ENCODE measurements at regions not wholly inside any gene's neighbourhood (a gene's known extent, or its start where the extent isn't known, plus 50 kb on each side); places are given as distances from the start of the nearest gene placed in this dataset.

- Histone ChIP-seq H3K4me2 (ENCODE audit: insufficient read depth, low read length) (no peak overlapping the region), H3K4me1 (ENCODE audit: insufficient read depth, low read length) (no peaks in the 10 kb centered on the region), H3K4me3 (ENCODE audit: insufficient read depth, low read length) (no peak overlapping the region), H2AFZ (ENCODE audit: low read length) (no peak overlapping the region), H4K20me1 (ENCODE audit: insufficient read depth, low read length) (no peaks in the 10 kb centered on the region), H3K27me3 (ENCODE audit: insufficient read depth, low read length) (no peaks in the 10 kb centered on the region), H3K36me3 (ENCODE audit: insufficient read depth, low read length) (no peaks in the 10 kb centered on the region), H3K79me2 (ENCODE audit: insufficient read depth, low read length) (no peaks in the 10 kb centered on the region), H3K9me3 (ENCODE audit: low read depth, low read length) (no peaks in the 10 kb centered on the region), H3K27ac (ENCODE audit: low read depth, low read length) (no peak overlapping the region)
- no peak for TF ChIP-seq CTCF (IDR thresholded peaks at IDR 0.05; ENCODE audit: extremely low read depth, low read depth, low read length)
- DNase-seq (ENCODE audit: insufficient read length, low spot score, missing footprints) = no peak
Measured at GRCh38 chr2:65818873-65819451, 386.6 kb upstream of the SPRED2 start.

GRCh38 chr2:65813631-65814173 is 381.3 kb upstream of the SPRED2 start:
- Histone ChIP-seq H2AFZ (ENCODE audit: low read length) (no peak overlapping the region), H3K4me2 (ENCODE audit: insufficient read depth, low read length) (no peak overlapping the region), H3K27ac (ENCODE audit: low read depth, low read length) (no peak overlapping the region), H3K4me3 (ENCODE audit: insufficient read depth, low read length) (no peak overlapping the region), H4K20me1 (ENCODE audit: insufficient read depth, low read length) (no peaks in the 10 kb centered on the region), H3K9me3 (ENCODE audit: low read depth, low read length) (no peaks in the 10 kb centered on the region), H3K36me3 (ENCODE audit: insufficient read depth, low read length) (no peaks in the 10 kb centered on the region), H3K4me1 (ENCODE audit: insufficient read depth, low read length) (no peaks in the 10 kb centered on the region), H3K27me3 (ENCODE audit: insufficient read depth, low read length) (no peaks in the 10 kb centered on the region), H3K79me2 (ENCODE audit: insufficient read depth, low read length) (no peaks in the 10 kb centered on the region)
- no peak for TF ChIP-seq CTCF (IDR thresholded peaks at IDR 0.05; ENCODE audit: extremely low read depth, low read depth, low read length)
- no peak for DNase-seq (ENCODE audit: insufficient read length, low spot score, missing footprints)

- Histone ChIP-seq H3K4me1 (ENCODE audit: insufficient read depth, low read length) (no peaks in the 10 kb centered on the region), H3K36me3 (ENCODE audit: insufficient read depth, low read length) (no peaks in the 10 kb centered on the region), H3K79me2 (ENCODE audit: insufficient read depth, low read length) (no peaks in the 10 kb centered on the region), H2AFZ (ENCODE audit: low read length) (no peak overlapping the region), H3K27ac (ENCODE audit: low read depth, low read length) (no peak overlapping the region), H3K4me3 (ENCODE audit: insufficient read depth, low read length) (no peak overlapping the region), H3K27me3 (ENCODE audit: insufficient read depth, low read length) (no peaks in the 10 kb centered on the region), H3K4me2 (ENCODE audit: insufficient read depth, low read length) (no peak overlapping the region), H3K9me3 (ENCODE audit: low read depth, low read length) (no peaks in the 10 kb centered on the region), H4K20me1 (ENCODE audit: insufficient read depth, low read length) (no peaks in the 10 kb centered on the region)
- TF ChIP-seq CTCF (IDR thresholded peaks at IDR 0.05; ENCODE audit: extremely low read depth, low read depth, low read length) = no peak
- no peak for DNase-seq (ENCODE audit: insufficient read length, low spot score, missing footprints)
Measured at GRCh38 chr2:65812887-65813286, 380.5 kb upstream of the SPRED2 start.

- no peak for DNase-seq (ENCODE audit: insufficient read length, low spot score, missing footprints)
- H2AFZ ChIP-seq (ENCODE audit: low read length) = no peak overlapping the region
- TF ChIP-seq CTCF (IDR thresholded peaks at IDR 0.05; ENCODE audit: extremely low read depth, low read depth, low read length) = no peak
Measured at GRCh38 chr2:65807942-65808341, 375.5 kb upstream of the SPRED2 start.

More at GRCh38 chr2:65807942-65808341, 375.5 kb upstream of the SPRED2 start:
- no peak overlapping the region for H3K4me3 ChIP-seq (ENCODE audit: insufficient read depth, low read length)
- no peak overlapping the region for H3K4me2 ChIP-seq (ENCODE audit: insufficient read depth, low read length)
- H4K20me1 ChIP-seq (ENCODE audit: insufficient read depth, low read length) = no peaks in the 10 kb centered on the region
- no peak overlapping the region for H3K27ac ChIP-seq (ENCODE audit: low read depth, low read length)
- H3K36me3 ChIP-seq (ENCODE audit: insufficient read depth, low read length) = no peaks in the 10 kb centered on the region
- H3K79me2 ChIP-seq (ENCODE audit: insufficient read depth, low read length) = no peaks in the 10 kb centered on the region
- no peaks in the 10 kb centered on the region for H3K9me3 ChIP-seq (ENCODE audit: low read depth, low read length)
- H3K4me1 ChIP-seq (ENCODE audit: insufficient read depth, low read length) = no peaks in the 10 kb centered on the region
- H3K27me3 ChIP-seq (ENCODE audit: insufficient read depth, low read length) = no peaks in the 10 kb centered on the region
